Uterus (tissue), 2 donors: ENCODE measurements at regions not wholly inside any gene's neighbourhood (a gene's known extent, or its start where the extent isn't known, plus 50 kb on each side); places are given as distances from the start of the nearest gene placed in this dataset.

Experiments used
- POLR2A ChIP-seq, 2 donors: fragments of 450-650 bp; IDR thresholded peaks; one replicate each; pipeline ENCODE4 v1.6.1; 2016; ENCODE audit warnings: antibody characterized with exemption in 2 of 2, mild to moderate bottlenecking in 1 of 2, moderate library complexity in 1 of 2
- TF ChIP-seq, protein P1 (sequence below), 4 experiments: fragments of 200-600 bp in 2 of 4; fragments of 450-650 bp in 2 of 4; sonication (generic) in 2 of 4; IDR thresholded peaks; one replicate each; pipeline ENCODE4 v1.5.1; 2016 to 2019; ENCODE audit warnings: antibody characterized with exemption in 4 of 4, mild to moderate bottlenecking in 2 of 4, moderate library complexity in 1 of 4

DNA sequence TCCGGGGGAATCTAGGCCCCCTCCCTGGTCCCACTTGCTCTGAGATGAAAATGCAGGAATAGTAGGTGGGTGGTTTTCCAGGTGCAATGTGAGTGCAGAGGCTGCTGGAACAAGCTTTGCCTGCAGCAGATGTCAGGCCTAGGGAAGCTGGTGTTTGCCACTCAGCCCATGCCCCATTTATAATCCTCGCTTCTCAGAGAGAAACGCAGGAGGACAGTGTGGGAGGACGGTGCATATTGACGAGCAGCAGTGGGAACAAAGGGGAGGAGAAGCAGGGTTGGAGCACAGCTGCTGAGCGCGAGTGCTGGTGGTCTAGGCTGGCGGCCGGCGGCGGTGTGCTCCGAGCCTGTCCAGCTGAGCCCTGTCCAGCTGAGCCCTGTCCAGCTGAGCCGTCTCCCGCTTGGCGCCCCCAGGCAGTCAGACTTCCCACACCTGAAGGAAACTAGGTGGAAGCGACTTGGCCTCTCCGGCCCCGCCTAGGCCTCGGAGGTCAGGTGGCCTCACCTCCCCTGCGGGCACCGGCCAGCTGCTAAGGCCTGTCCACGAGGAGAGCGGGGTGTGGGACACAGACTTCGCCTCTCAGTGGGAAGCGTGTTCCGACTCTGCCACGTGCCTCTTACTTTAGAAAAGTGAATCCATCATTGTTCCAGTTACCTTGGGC is 49.7 kb upstream of the FRMD1 start:
- TF ChIP-seq, protein P1, sequence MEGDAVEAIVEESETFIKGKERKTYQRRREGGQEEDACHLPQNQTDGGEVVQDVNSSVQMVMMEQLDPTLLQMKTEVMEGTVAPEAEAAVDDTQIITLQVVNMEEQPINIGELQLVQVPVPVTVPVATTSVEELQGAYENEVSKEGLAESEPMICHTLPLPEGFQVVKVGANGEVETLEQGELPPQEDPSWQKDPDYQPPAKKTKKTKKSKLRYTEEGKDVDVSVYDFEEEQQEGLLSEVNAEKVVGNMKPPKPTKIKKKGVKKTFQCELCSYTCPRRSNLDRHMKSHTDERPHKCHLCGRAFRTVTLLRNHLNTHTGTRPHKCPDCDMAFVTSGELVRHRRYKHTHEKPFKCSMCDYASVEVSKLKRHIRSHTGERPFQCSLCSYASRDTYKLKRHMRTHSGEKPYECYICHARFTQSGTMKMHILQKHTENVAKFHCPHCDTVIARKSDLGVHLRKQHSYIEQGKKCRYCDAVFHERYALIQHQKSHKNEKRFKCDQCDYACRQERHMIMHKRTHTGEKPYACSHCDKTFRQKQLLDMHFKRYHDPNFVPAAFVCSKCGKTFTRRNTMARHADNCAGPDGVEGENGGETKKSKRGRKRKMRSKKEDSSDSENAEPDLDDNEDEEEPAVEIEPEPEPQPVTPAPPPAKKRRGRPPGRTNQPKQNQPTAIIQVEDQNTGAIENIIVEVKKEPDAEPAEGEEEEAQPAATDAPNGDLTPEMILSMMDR (IDR thresholded peaks at IDR 0.05): no peak
- TF ChIP-seq POLR2A (IDR thresholded peaks at IDR 0.05): no peak
